Left lung (tissue), 4 donors: ENCODE measurements at regions not wholly inside any gene's neighbourhood (a gene's known extent, or its start where the extent isn't known, plus 50 kb on each side); places are given as distances from the start of the nearest gene placed in this dataset.

Experiments
- ATAC-seq: fragments of 200-7000 bp; cut with Tn5 transposase; one replicate; pipeline ENCODE4 v1.9.1; 2020; ENCODE audit warnings: moderate library complexity
- DNase-seq, 4 donors: peaks; one replicate each; pipeline ENCODE4 v3.0.0-alpha.2; 2013 to 2020
- H3K27ac ChIP-seq, 2 donors: fragments of 200-600 bp; sonication (generic) in 1 of 2; one replicate each; pipeline versions ENCODE4 v1.5.0 to v1.8.0; 2020 to 2021
- H3K27me3 ChIP-seq, 2 donors: fragments of 200-600 bp; sonication (generic) in 1 of 2; one replicate each; pipeline versions ENCODE4 v1.5.0 to v1.8.0; 2020 to 2021
- H3K36me3 ChIP-seq, 2 donors: fragments of 200-600 bp; sonication (generic) in 1 of 2; one replicate each; pipeline versions ENCODE4 v1.5.0 to v1.8.0; 2020 to 2021
- H3K4me1 ChIP-seq, 2 donors: fragments of 200-600 bp; one replicate each; pipeline ENCODE4 v1.8.0; 2021
- H3K4me3 ChIP-seq, 2 donors: fragments of 200-600 bp; sonication (generic) in 1 of 2; one replicate each; pipeline versions ENCODE4 v1.5.0 to v1.8.0; 2020 to 2021; ENCODE audit warnings: mild to moderate bottlenecking in 1 of 2
- H3K9me3 ChIP-seq, 2 donors: fragments of 200-600 bp; sonication (generic) in 1 of 2; one replicate each; pipeline versions ENCODE4 v1.5.0 to v1.8.0; 2020 to 2021
- CTCF ChIP-seq, 2 donors: fragments of 200-600 bp; sonication (generic) in 1 of 2; IDR thresholded peaks; one replicate each; pipeline versions ENCODE4 v1.5.0 to v1.8.0; 2021; ENCODE audit warnings: antibody characterized with exemption in 2 of 2
- intact Hi-C, 2 donors: fragments of 100-400 bp; cut with DNase I; formaldehyde crosslinking; loops; one replicate each; pipeline versions ENCODE4 v1.11.2 to v1.14.2; 2022
- donor health status: DM: no; HTN: yes; CAD: no.
- donor health status: DM: no; HTN: no; CAD: no.

DNA sequence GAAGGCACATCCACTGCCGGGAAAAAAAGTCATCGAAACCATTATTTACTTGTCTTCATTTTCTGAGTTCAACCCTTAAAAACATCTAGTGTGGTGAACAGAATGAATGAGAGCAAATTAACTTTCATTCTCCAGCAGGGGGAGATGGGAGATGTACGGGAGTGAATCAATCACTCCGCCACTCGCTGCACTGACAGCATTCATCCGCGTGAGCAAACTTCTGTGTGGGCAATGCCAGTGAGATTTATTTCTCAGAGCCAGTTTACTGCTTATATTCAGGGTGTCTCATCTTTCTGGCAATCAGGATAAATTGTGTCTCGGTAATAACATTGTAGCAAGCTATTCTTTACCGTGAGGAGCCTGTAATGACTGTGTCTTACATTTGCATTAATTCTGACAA, 463.6 kb upstream of the MIS18BP1 start:
- no peak for TF ChIP-seq CTCF (IDR thresholded peaks at IDR 0.05)
- DNase-seq (no peak), ATAC-seq (no peak)

GRCh38 chr14:45715946-45716345, 462.9 kb upstream of the MIS18BP1 start:
- DNase-seq (no peak), ATAC-seq (no peak)
- Histone ChIP-seq H3K9me3 (peaks cover 0 to 9% of the 10 kb centered on the region in 2 donors), H3K4me3 (no peak overlapping the region), H3K27ac (no peak overlapping the region), H3K36me3 (no peaks in the 10 kb centered on the region), H3K4me1 (no peaks in the 10 kb centered on the region), H3K27me3 (no peaks in the 10 kb centered on the region)
- intact Hi-C loops = no loop called here
- no peak for TF ChIP-seq CTCF (IDR thresholded peaks at IDR 0.05)

More for the DNA sequence above, 463.6 kb upstream of the MIS18BP1 start:
- Histone ChIP-seq H3K36me3 (no peaks in the 10 kb centered on the region), H3K4me1 (no peaks in the 10 kb centered on the region), H3K27ac (no peak overlapping the region), H3K9me3 (peaks cover 0 to 11% of the 10 kb centered on the region in 2 donors), H3K4me3 (no peak overlapping the region), H3K27me3 (no peaks in the 10 kb centered on the region)
- intact Hi-C loops = no loop called here

GRCh38 chr14:45709541-45709940, 456.5 kb upstream of the MIS18BP1 start:
- no peaks in the 10 kb centered on the region for H3K4me1 ChIP-seq
- H3K4me3 ChIP-seq = no peak overlapping the region
- H3K36me3 ChIP-seq = no peaks in the 10 kb centered on the region
- intact Hi-C loops = no loop called here
- ATAC-seq (no peak), DNase-seq (no peak)
- no peak for TF ChIP-seq CTCF (IDR thresholded peaks at IDR 0.05)
- no peaks in the 10 kb centered on the region for H3K27me3 ChIP-seq
- no peaks in the 10 kb centered on the region for H3K9me3 ChIP-seq
- H3K27ac ChIP-seq = no peak overlapping the region

DNA sequence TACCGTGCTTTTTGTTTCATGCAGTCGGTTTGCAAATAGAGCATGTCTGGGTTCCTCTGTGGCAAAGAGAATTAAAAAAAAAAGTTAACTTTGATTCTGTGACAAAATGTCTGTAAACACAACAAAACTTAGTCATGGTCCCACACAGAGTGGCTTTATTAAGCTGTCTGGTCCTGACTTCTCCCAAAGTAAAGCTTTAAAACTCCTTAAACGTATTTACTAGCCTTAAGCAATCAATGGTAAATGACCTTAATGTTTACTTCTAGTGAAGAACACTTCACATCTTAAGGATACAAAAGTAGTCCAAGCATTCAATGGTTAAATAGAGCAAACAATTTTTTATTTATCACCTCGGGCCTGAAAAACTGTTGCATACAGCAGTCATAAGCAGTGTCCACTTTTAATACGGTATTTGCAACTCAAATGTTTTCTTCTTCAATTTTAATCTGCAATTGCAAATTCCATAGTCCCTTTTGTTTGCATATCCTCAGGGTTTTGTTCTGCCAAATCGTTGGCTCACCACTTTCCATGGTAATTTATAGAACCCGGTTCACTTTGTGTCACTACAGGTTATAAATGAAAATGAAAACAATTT, 453.0 kb upstream of the MIS18BP1 start:
- no peaks in the 10 kb centered on the region for H3K9me3 ChIP-seq
- H3K4me1 ChIP-seq = no peaks in the 10 kb centered on the region
- TF ChIP-seq CTCF (IDR thresholded peaks at IDR 0.05) = no peak
- ATAC-seq = peak; percentile 91
- H3K27me3 ChIP-seq = no peaks in the 10 kb centered on the region
- H3K36me3 ChIP-seq = no peaks in the 10 kb centered on the region
- H3K4me3 ChIP-seq = no peak overlapping the region
- intact Hi-C loops = no loop called here
- peak in 1 of 4 donors; percentile 0 for DNase-seq
- peak overlapping the region in 1 of 2 donors; percentile 15 for H3K27ac ChIP-seq

GRCh38 chr14:45699471-45699870, 446.5 kb upstream of the MIS18BP1 start:
- DNase-seq (no peak), ATAC-seq (no peak)
- Histone ChIP-seq H3K4me3 (no peak overlapping the region), H3K27me3 (no peaks in the 10 kb centered on the region), H3K9me3 (no peaks in the 10 kb centered on the region), H3K27ac (no peak overlapping the region), H3K4me1 (no peaks in the 10 kb centered on the region), H3K36me3 (no peaks in the 10 kb centered on the region)
- intact Hi-C loops = no loop called here
- no peak for TF ChIP-seq CTCF (IDR thresholded peaks at IDR 0.05)
